HG02852 (cell line): ENCODE measurements at regions not wholly inside any gene's neighbourhood (a gene's known extent, or its start where the extent isn't known, plus 50 kb on each side); places are given as distances from the start of the nearest gene placed in this dataset.
"Not testable (repeated sequence)": the region's sequence is repeated elsewhere in the genome, so short reads cannot be mapped to it uniquely, and the experiment has no call there.

ENCODE experiments used
- ATAC-seq: cut with Tn5 transposase; IDR thresholded peaks from one replicate; pipeline ENCODE4 v1.9.1; 2021; ENCODE audit warnings: mild to moderate bottlenecking, moderate library complexity; ENCODE audit not compliant: unreplicated experiment

DNA sequence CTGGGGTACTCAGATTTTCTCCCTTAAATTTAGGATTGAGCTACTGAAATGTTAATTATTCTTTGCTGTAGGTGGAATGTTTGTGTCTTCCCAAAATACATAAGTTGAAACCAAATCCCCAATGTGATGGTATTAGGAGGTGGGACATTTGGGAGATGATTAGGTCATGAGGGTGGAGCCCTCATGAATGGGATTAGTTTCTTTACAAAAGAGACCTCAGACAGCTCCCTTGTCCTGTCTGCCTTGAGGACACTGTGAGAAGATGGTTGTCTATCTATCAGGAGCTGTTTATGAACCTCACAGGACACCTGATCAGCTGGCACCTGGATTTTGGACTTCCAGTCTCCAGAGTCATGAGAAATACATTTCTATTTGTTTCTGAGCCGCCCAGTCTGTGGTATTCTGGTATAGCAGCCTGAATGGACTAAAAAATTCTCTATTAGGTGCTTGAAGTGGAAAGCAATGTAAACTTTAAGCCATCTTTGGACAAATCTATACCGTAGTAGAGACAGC is 99.2 kb upstream of the UXS1 start:
- ATAC-seq = no peak

DNA sequence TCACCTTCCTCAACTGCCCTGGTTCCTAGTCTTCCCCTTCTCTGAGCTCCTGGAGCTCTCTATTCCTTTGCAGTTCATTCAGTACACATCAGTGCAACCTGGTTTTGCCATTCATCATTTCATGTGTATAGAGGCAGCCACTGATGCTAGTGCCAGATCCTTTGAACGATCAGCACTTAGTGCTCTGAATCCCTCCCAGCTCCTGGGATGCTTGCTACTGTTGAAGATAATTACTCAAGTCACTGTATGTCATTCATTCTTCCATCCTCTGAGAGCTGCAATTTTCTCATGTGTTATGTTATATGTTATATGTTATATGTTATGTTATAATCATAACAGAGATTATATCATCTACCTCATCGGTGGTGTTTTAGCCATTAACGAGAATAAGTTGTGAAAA is 98.5 kb upstream of the UXS1 start:
- ATAC-seq = no peak

DNA sequence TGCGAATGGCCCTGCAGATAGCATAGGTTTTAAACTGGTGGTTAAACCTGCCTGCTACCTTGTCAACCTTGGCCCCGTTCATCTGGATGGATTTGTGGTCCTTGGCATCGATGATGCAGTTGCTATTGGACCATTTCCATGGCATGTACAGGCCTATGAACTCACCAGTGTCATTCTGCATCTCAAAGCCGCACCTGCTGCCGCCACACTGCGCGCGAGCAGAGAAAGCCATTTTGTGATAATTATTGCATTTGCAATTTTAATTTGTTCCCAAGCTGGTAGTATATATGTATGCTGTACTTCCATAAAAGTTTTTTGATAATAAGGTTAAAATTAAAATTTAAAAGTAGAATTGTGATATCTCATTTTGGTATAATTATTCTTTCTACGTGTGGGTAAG is 94.8 kb upstream of the UXS1 start:
- no peak for ATAC-seq

DNA sequence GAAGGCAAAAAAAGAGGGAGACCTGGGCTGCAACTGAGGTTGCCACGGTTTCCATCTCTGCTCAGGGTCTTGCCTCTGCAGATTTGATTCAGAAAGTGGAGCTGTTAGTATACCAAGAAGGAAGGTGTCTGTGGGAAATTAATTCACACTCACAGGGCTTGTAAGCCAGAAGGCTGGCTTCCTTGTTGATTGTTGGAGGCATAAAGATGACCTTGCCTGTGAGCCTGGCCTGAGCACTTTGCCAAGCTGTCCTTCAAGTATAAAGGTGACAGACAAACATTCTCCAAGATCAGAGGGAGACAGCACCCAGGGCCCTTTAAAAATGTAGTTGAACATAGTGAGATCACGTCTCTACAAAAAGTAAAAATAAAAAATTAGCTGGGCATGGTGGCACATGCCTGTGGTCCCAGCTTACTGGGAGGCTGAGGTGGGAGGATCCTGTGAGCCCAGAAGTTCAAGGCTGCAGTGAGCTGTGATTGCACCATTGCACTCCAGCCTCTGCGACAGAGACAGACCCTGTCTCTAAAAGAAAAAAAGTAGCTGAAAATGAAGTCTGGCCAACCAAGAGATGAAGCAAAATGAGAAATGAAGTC is 91.2 kb upstream of the UXS1 start:
- no peak for ATAC-seq

DNA sequence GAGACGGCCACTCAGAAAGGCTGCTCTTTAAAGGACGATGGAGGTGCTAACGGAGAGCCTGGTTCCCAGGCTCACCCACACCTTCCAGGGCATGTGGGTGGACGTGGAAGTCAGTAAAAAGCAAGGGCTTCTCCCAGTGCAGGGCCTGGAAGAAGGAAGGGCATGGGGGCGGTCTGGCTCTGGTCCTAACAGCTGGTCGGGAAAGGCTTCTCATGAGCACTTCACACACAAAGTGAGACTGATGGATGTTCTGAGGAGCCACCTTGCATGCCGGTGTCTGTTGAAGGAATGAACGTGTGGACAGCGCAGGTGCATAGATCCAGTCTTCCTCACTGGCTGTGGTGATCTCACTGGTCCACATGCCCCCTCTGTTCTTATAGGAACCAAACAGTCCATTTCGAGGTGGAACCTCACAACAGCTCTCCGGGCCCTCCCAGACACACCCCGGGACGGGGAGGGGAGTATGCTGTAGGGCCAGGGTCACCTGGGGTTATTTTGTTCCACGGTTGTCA is 90.6 kb upstream of the UXS1 start:
- no peak for ATAC-seq

DNA sequence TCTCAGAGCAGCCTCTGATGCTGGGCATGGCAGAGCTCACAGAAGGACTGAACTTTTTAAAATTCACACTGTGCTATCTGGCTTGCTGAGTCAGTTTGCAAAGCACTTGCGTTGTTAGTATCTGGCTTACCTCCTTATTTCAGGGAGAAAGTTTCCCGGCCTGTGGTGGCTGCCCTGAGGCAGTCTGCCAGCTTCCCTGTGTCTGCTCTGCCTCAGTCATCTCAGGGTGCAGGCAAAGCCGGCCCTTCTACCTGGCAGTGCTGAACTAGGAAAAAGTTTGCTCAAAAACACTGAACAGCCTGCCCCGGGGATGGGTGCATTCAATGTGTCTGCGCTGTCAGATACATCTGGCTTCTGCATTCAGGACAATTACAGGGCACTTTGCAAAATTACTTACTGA is 90.2 kb upstream of the UXS1 start:
- no peak for ATAC-seq

DNA sequence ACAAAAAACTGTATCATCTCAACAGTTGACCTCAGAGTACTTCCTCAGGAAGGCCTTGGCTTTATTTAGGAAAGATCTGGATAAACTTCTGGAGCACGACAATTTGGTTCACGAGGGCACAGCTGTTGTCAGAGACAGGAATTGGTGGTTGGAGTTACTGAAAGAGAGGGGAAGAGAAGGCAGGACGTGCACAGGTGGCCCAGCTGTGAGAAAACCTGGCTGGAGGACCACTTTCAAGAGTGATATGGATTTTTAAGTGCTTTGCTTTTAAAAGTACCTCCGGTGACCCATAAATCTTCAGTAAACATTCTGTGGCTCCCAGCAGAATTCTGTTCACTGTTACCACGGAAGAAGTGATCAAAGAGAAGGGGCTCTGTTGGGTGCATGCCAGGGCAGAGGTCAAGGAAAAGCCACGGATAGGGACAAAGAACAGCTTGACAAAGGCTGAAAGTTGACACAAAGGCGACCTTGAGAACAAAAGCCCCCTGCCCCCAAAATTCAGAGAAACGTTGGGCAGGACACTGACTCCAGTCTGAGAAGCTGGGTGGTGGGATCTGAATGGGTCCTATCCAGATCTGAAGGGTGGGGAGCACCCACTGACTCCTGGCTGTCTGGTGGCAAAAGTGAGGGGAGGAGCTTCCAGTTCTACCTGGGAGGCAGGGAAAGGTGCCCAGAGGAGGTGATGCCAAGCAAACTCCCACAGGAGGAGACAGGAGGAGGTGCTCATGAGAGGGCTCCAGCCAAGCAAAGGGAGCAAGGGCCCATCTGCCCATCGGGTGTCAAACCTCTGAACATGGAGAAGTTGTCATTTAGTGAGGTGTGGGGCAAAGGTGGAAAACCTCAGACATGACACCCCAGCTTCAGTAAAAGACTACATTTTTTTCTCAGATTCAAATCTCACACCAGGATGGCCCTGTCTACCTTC is 89.4 kb upstream of the UXS1 start:
- ATAC-seq = not testable (repeated sequence)

DNA sequence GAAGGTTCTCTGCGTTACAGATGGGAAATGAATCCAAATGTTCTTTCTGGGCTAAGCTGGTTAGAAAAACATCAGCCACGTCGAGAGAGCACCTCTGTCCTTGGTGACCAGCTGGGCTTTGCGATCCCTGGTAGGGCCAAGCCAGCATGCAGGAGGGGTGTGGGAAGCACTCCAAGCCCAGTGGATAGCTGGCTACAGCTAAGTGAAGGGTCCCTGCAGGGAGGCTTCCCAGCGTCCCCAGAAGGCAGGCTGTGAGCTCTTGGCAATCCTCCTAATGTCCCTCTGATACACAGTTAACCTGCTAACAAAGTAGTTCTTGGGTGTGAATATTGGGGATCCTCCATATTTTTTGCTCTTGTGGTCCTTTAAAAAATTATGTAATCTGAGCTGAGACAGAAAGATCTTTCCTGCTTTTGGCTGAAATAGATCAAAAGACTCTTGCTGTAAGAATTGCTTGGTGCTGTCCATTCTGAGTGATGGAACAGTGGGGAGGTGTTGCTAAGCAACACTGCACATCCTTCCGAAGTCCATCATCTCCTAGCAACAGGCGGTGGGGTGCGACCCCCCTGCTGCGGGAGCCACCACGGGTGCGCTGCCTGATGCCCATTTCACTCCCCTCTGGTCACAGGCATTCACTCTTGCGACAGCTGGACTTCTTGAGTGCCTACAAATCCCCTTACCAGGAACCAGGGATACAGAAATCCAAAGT is 88.5 kb upstream of the UXS1 start:
- no peak for ATAC-seq

DNA sequence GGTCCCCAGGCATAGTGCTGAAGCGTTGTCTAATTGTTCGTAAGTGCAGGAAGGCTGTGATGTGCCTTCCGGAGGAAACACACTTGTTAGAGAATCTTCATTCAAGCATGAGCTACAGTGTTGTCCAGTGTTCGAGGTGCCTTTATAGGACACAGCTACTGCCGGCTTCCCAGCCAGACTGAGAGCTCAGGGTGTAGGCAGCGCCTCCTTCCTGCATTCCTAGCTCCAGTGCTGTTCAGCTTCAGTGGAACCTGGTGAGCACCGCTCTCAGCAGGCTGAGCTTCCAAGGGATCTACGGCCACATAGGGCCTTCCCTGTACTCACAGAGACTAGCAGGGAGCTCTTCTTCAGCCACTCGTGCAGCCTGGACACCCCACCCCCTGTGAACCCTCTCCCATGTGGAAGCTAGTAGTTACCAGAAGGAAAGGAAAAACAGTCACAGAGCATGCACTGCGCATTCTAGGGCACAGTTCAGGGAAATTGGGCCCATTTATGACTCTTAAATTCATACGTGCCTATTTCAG is 87.9 kb upstream of the UXS1 start:
- ATAC-seq = not testable (repeated sequence)

DNA sequence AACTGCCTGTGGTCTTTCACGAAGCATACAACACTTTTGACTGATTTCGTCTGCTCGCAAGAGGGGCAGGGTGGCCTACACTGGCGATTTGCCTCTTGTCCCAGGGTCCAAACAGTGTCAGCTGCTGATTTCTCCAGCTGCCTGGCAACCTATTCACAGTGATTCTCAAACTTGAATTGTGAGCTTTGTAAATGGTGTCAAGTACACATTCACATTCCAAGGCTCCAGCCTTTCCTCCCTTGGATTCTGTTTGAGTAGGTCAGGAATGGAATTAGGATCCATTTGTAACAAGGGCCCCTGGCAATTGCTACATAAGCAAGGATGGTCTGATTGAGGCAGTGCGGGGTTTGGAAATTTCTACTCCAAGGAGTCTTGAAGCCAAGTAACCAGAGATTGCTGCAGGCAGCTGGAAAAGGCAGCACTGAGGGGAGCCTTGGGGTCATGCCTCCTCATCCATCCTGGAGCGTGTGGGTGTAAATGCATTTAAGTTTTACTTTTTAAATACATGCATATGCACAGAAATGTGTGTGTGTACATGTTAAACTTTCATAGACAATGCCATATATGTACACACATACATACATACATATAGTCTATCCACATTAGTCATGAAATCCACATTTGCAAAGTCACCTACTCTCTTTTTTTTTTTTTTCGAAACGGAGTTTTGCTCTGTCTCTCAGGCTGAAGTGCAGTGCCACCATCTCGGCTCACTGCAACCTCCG is 86.8 kb upstream of the UXS1 start:
- no peak for ATAC-seq

DNA sequence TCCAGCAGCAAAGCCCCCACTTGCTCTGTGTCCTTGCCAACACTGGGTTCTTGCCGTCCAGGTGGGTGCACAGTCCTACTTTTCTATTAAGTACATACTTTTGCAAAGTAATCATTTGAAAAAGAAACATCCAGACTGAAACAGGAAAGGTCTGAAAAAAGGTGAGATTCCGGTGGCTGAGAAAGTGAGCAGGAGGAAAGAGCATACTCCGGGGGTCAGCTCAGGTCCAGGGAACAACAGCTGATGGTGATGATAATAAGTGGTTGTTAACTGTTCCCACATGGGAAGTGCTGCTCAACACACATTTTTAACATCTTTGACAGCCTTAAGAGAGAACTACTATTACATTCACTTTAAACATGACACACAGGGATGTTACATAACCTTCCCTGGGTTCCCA is 86.1 kb upstream of the UXS1 start:
- no peak for ATAC-seq

DNA sequence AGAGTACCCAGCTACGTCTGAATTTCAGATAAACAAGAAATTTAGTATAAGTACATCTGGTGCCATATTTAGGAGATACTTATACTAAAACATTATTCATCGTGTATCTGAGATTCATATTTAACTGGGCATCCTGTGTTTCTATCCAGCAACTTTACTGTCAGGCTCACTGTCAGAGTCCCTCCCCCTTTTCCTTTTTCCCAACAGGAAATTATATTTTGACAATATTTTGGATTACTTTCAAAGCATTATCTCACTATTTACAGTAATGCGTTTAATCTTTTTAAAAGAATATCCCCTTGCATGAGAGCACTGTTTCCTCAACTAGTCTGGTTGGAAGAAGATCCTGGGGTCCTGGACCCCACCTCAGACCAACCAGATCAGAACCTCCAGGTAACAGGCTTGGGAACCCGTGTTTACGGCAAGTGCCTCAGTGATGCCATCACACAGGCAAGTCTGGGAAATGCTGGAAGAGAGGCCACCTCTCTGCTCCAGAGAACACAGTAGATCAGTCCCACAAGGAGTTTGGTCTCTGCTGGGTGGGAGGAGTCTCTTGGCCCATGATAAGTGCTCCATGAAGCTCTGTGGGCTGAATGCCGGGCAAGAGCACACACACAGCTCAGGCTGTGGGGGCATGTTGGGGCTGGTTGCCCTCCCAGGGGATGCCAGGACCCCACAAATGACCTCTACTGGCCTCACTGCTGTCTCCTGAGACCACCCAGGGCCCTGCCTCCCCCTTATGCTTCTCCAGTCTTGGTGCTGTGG is 84.2 kb upstream of the UXS1 start:
- ATAC-seq = no peak

DNA sequence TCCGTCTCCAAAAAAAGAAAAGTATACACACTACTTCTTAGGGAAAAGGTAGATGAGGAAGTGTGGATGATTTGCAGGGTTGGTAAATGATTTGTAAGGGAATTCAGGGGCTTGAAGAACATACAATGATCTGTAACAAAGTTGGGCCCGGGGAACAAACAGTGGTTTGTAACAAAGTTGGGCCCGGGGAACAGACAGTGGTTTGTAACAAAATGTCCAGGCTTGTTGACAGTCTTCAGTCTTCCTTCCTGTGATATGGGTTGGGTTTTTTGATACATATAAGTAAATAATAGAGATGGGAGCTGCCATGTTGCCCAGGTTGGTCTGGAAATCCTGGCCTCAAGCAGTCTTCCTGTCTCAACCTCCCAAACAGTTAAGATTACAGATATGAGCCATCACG is 83.3 kb upstream of the UXS1 start:
- no peak for ATAC-seq

DNA sequence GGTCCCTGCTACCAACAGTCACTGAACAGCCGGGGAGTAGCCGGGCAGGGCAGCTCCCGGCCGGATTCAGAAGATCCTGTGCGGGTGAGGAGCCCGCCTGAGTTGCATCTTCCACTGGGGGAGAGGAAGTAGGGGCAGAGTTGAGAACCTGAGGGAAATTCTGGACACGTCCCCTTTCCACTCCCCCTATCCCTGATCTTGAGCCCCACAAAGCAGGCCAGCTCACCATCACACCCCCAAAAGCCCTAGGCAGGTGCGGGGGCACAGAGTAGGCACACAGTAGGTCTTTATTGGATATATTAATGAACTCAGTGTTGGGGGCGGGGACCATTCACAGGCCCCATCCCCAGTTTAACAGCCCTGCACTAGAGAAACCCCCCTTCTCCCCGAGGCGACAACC is 81.9 kb upstream of the UXS1 start:
- no peak for ATAC-seq

DNA sequence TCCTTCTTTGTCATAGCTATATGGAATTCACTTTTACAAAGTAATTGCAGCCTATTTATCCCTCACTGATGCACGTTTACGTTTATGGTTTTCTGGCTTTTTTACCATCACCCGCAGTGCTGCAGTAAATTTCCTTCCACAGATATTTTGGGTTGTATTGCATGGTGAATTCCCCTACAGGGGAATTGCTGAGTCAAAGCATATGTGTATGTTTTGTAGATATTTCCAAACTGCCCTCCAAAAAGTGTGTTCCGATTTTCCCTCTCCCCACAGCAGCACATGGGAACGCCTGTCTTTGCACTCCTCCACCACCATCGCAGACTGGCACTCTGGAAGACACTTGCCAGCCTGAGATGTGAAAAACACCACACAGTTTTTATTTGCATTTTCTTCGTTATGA is 80.6 kb upstream of the UXS1 start:
- no peak for ATAC-seq

DNA sequence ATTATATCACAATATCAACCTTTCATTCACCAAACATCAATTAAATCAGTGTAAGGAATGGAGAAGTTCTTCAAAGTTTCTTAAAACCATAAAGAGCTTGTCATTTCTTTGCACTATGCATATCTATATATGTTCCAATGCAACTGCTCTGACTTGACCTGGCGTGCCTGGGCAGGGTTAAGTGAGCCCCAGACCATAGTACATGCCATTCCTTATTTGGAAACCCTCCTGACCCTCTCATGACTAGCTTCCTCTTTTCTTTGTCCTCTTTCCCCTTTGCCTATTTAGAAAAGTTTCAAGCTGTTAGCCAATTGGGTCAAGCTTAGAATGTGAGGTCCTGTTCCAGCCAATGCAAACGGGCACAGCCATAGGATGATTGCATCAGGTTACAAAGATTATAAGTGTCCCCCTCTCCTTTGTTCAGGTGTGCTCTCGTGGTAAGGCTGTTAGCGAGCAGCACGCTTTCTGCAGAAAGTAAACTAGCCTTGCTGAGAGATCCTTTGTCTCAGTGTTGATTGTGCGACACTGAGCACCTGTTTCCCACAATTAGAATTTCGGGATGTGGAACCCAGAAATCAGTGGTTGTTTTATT is 78.2 kb upstream of the UXS1 start:
- ATAC-seq = no peak

DNA sequence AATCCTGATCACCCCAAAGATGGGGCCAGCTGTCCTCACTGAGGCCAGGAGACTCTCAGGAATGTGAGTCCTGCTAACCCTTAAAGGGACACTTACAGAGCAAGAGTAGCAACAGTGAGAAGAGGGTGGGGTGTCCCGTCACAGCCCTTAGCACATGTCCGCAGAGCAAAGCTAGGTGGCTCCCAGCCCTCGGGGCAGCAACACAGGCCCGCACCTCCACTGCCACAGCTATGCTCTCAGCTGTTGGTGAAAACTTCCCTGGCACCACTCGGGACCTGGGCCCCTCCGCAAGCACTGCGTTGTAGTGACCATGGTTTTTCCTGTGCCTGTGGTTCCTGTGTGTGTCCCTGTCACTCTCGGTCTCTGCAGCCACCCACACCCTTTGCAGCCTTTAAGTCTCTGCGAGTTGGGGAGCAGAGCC is 76.4 kb upstream of the UXS1 start:
- ATAC-seq = no peak

DNA sequence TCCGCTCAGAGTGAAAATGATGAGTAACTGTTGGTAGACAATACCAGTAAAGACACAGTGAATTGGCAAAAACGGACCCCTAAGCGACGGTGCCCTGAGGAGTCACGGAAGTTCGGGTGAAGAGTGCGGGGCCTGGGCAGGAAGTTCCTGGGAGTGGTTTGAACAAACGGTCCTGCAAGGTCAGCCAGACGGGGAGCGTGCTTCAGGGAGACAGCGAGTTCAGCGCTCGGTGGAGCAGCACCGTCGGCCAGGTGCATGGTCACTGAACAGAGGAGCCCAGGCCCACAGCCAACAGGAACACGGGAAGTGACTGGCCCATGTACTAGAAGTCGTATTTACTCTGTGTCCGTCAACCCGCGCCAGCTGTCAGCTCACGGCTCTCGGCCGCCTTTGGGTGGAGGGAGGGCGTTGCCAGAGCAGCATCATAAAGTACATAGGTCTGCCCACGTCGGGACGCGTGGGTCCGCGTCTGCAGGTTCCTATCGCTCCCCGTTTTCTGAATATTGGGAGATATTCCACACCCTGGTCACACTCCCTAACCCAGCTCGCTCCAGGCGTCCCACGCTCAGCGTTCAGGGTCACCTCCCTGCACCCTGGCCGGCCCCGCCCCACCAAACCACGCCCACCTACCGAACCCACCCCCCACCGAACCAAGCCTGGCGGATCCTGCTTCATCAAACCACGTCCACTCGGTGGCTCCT is 75.6 kb upstream of the UXS1 start:
- peak; percentile 89 for ATAC-seq

DNA sequence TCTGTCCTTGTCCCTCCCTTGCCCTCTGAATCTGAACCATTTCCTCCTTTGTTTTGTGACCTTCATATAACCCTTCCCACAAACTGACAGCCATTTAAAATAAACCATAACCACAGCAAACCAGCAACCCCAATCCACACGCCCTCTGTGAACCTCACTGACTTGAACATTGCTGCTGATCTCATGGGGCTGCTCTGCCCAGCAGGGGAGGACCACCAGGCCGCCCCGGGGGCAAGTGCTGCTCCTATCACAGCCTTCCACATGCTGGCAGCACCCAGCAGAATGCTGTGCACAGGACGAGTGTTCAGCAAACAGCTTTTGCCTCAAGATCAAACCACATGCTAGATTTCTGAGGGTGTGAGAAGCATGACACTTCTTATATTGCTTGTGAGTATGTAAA is 73.9 kb upstream of the UXS1 start:
- ATAC-seq = no peak
